ENCODE measurements at regions not wholly inside any gene's neighbourhood (a gene's known extent, or its start where the extent isn't known, plus 50 kb on each side); places are given as distances from the start of the nearest gene placed in this dataset.

- H3K4me2 ChIP-seq (ENCODE audit: low read depth, low read length, poor library complexity, severe bottlenecking), result no peak overlapping the region
- no peak overlapping the region for H2AFZ ChIP-seq (ENCODE audit: low read depth, low read length, severe bottlenecking)
Observed at GRCh38 chr5:88979244-88979643, 96.3 kb upstream of the MEF2C start.

GRCh38 chr5:88976914-88977313 is 93.9 kb upstream of the MEF2C start:
- Histone ChIP-seq H3K9ac (ENCODE audit: low read length) (no peak overlapping the region), H3F3A (ENCODE audit: insufficient read depth) (no peaks in the 10 kb centered on the region), H3K9me2 (replicated peaks; ENCODE audit: insufficient read depth, low read length) (no peaks in the 10 kb centered on the region), H3K4me2 (ENCODE audit: low read depth, low read length, poor library complexity, severe bottlenecking) (no peak overlapping the region), H2AFZ (ENCODE audit: low read depth, low read length, severe bottlenecking) (no peak overlapping the region), H3K36me3 (ENCODE audit: low read length) (no peaks in the 10 kb centered on the region), H3K79me2 (ENCODE audit: insufficient read depth, low read length) (no peaks in the 10 kb centered on the region), H3K27ac (ENCODE audit: low read depth, low read length) (no peak overlapping the region), H4K20me1 (ENCODE audit: low read depth, low read length) (no peaks in the 10 kb centered on the region), H3K27me3 (ENCODE audit: low read length) (no peaks in the 10 kb centered on the region), H3K4me3 (ENCODE audit: insufficient read depth, low read length, poor library complexity, severe bottlenecking) (no peak overlapping the region), H3K9me3 (ENCODE audit: insufficient read depth, low read length) (no peaks in the 10 kb centered on the region)
- TF ChIP-seq, protein P1, sequence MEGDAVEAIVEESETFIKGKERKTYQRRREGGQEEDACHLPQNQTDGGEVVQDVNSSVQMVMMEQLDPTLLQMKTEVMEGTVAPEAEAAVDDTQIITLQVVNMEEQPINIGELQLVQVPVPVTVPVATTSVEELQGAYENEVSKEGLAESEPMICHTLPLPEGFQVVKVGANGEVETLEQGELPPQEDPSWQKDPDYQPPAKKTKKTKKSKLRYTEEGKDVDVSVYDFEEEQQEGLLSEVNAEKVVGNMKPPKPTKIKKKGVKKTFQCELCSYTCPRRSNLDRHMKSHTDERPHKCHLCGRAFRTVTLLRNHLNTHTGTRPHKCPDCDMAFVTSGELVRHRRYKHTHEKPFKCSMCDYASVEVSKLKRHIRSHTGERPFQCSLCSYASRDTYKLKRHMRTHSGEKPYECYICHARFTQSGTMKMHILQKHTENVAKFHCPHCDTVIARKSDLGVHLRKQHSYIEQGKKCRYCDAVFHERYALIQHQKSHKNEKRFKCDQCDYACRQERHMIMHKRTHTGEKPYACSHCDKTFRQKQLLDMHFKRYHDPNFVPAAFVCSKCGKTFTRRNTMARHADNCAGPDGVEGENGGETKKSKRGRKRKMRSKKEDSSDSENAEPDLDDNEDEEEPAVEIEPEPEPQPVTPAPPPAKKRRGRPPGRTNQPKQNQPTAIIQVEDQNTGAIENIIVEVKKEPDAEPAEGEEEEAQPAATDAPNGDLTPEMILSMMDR (IDR thresholded peaks at IDR 0.05; ENCODE audit: insufficient read depth, low read length, poor library complexity, severe bottlenecking), result no peak
- no peak for TF ChIP-seq EZH2phosphoT487 (conservative IDR thresholded peaks at IDR 0.05; ENCODE audit: low read length)

More at GRCh38 chr5:88979244-88979643, 96.3 kb upstream of the MEF2C start:
- Histone ChIP-seq H3K27me3 (ENCODE audit: low read length) (no peaks in the 10 kb centered on the region), H3K79me2 (ENCODE audit: insufficient read depth, low read length) (no peaks in the 10 kb centered on the region), H3K9me3 (ENCODE audit: insufficient read depth, low read length) (no peaks in the 10 kb centered on the region), H3K27ac (ENCODE audit: low read depth, low read length) (no peak overlapping the region), H3F3A (ENCODE audit: insufficient read depth) (no peaks in the 10 kb centered on the region), H3K36me3 (ENCODE audit: low read length) (no peaks in the 10 kb centered on the region), H3K9me2 (replicated peaks; ENCODE audit: insufficient read depth, low read length) (no peaks in the 10 kb centered on the region), H4K20me1 (ENCODE audit: low read depth, low read length) (no peaks in the 10 kb centered on the region), H3K9ac (ENCODE audit: low read length) (no peak overlapping the region), H3K4me3 (ENCODE audit: insufficient read depth, low read length, poor library complexity, severe bottlenecking) (no peak overlapping the region)
- TF ChIP-seq, protein P1 (IDR thresholded peaks at IDR 0.05; ENCODE audit: insufficient read depth, low read length, poor library complexity, severe bottlenecking), result no peak
- TF ChIP-seq EZH2phosphoT487 (conservative IDR thresholded peaks at IDR 0.05; ENCODE audit: low read length), result no peak

- Histone ChIP-seq H3K9me2 (replicated peaks; ENCODE audit: insufficient read depth, low read length) (no peaks in the 10 kb centered on the region), H3K9me3 (ENCODE audit: insufficient read depth, low read length) (no peaks in the 10 kb centered on the region), H3K4me3 (ENCODE audit: insufficient read depth, low read length, poor library complexity, severe bottlenecking) (no peak overlapping the region), H2AFZ (ENCODE audit: low read depth, low read length, severe bottlenecking) (no peak overlapping the region), H3K27ac (ENCODE audit: low read depth, low read length) (no peak overlapping the region), H3K79me2 (ENCODE audit: insufficient read depth, low read length) (no peaks in the 10 kb centered on the region), H3K4me2 (ENCODE audit: low read depth, low read length, poor library complexity, severe bottlenecking) (no peak overlapping the region), H3K36me3 (ENCODE audit: low read length) (no peaks in the 10 kb centered on the region), H3F3A (ENCODE audit: insufficient read depth) (no peaks in the 10 kb centered on the region), H3K9ac (ENCODE audit: low read length) (no peak overlapping the region), H4K20me1 (ENCODE audit: low read depth, low read length) (no peaks in the 10 kb centered on the region), H3K27me3 (ENCODE audit: low read length) (no peaks in the 10 kb centered on the region)
- TF ChIP-seq, protein P1 (IDR thresholded peaks at IDR 0.05; ENCODE audit: insufficient read depth, low read length, poor library complexity, severe bottlenecking), result no peak
- TF ChIP-seq EZH2phosphoT487 (conservative IDR thresholded peaks at IDR 0.05; ENCODE audit: low read length), result no peak
Observed at GRCh38 chr5:88967633-88968585, 84.9 kb upstream of the MEF2C start.

Data from SU-DHL-6 (cell line).